ENCODE measurements at regions not wholly inside any gene's neighbourhood (a gene's known extent, or its start where the extent isn't known, plus 50 kb on each side); places are given as distances from the start of the nearest gene placed in this dataset.

- no peak for TF ChIP-seq EZH2 (IDR thresholded peaks at IDR 0.05; ENCODE audit: insufficient read depth, poor library complexity, severe bottlenecking)
- TF ChIP-seq EZH2phosphoT487 (IDR thresholded peaks at IDR 0.05; ENCODE audit: insufficient read depth, low read depth), result no peak
Measured at GRCh38 chr4:123807866-123808265, 411.3 kb downstream of the SPRY1 start.
